ENCODE measurements at regions not wholly inside any gene's neighbourhood (a gene's known extent, or its start where the extent isn't known, plus 50 kb on each side); places are given as distances from the start of the nearest gene placed in this dataset.
"Not testable (repeated sequence)": the region's sequence is repeated elsewhere in the genome, so short reads cannot be mapped to it uniquely, and the experiment has no call there.

GRCh38 chr9:30078195-30078594, 2306.2 kb upstream of the ACO1 start:
- DNase-seq: peak; percentile 47

DNA sequence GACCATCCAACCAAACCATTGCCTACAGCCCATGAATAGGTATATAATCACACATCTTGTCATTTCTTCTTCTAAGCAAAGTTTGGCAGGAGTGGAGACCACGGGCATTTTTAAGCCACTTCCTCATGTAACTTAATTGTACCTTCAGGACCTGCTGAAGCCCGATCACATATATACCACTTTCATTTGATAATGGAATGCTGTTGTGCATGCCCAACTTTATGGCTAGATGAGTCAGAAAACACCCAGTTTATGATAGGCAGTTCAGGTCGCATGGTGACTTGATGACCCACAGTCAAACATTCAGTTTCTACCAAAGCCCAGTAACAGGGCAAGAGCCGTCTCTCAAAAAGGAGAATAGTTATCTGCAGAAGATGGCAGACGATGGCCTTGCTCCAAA, 2295.0 kb upstream of the ACO1 start:
- no peak for DNase-seq

- DNase-seq: no peak
Observed at GRCh38 chr9:30103647-30104394, 2280.6 kb upstream of the ACO1 start.

GRCh38 chr9:30107134-30107533, 2277.3 kb upstream of the ACO1 start:
- DNase-seq: not testable (repeated sequence)

- DNase-seq: no peak
Observed at GRCh38 chr9:30116673-30117217, 2267.7 kb upstream of the ACO1 start.

GRCh38 chr9:30120666-30121065, 2263.8 kb upstream of the ACO1 start:
- no peak for DNase-seq

GRCh38 chr9:30121611-30122010, 2262.8 kb upstream of the ACO1 start:
- no peak for DNase-seq

DNA sequence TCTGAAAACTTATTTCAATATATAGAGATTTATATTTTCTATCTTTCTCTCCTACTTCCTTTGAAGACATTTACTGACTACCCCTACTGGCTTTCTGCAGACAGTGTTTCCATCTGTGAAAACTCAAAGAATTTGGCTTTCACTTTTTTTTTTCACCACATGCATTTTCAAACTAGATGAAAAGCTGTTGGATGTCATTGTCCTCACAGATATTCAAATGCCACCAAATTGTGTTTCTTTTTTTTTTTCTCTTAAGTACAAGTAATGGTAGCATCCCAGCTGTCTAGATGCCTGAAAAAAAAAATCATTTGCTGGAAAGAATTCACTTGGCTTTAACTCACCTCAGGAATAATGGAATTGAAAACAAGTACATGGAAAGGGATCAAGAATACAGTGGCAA, 2258.6 kb upstream of the ACO1 start:
- no peak for DNase-seq

GRCh38 chr9:30127371-30127770, 2257.1 kb upstream of the ACO1 start:
- DNase-seq: no peak

DNA sequence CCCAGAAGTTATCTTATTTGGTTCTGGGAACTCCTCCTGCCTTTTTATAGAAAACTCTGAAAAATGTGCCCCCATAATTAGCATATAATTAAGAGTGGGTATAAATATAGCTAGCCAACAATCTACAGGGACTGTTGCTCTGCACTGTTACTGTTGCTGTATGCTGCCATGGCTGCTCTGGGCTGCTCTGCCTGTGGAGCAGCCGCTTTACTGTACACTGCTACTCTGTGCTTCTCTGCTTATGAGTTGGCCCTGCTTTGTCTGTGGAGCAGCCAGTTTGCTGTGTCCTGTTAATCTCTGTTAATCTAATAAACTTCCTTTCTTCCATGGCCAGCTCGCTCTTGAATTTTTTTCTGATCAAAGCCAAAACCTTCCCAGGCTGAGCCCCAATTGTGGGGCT, 2244.0 kb upstream of the ACO1 start:
- no peak for DNase-seq

- no peak for DNase-seq
Observed at GRCh38 chr9:30160570-30160969, 2223.9 kb upstream of the ACO1 start.

GRCh38 chr9:30172206-30172605, 2212.2 kb upstream of the ACO1 start:
- no peak for DNase-seq

GRCh38 chr9:30178610-30179009, 2205.8 kb upstream of the ACO1 start:
- no peak for DNase-seq

DNA sequence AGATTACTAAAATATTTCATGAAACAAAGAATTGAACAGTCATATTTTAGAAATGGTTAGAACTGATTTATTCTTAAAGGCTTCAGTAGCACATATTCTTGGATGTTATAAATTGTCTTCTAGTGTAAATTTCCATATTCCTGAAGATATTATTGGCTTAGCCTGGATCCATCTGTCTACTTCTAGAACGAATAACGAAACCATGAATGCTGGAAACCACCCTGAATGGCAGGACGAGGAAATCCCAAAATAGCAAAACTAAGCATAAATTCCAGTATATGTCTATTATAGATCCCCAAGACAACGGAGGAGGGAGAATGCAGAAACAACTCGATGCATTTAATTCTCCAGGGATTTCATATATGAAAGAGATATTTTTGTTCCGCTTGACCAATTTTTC, 2191.0 kb upstream of the ACO1 start:
- no peak for DNase-seq

GRCh38 chr9:30196941-30197340, 2187.5 kb upstream of the ACO1 start:
- DNase-seq: no peak

DNA sequence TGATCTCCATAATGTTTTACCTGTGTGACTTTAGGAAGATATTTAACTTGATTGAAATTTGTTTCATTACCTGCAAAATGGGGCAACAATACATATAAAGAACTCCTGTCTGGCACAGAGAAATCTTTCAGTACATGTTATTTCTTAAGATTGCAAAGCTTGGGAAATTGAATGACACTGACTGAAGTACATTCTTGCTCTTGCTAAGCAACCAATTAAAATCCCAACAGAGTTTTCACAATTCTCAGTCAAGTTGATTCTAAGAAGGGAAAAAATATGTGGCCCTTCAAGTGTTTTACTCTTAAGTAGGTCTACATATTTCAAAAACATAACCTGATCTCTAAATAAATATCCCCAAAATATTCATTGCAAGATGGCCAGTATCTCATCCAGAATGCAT, 2187.0 kb upstream of the ACO1 start:
- no peak for DNase-seq

GRCh38 chr9:30197954-30198353, 2186.5 kb upstream of the ACO1 start:
- no peak for DNase-seq

- DNase-seq: no peak
Observed at GRCh38 chr9:30198463-30199309, 2185.8 kb upstream of the ACO1 start.

DNA sequence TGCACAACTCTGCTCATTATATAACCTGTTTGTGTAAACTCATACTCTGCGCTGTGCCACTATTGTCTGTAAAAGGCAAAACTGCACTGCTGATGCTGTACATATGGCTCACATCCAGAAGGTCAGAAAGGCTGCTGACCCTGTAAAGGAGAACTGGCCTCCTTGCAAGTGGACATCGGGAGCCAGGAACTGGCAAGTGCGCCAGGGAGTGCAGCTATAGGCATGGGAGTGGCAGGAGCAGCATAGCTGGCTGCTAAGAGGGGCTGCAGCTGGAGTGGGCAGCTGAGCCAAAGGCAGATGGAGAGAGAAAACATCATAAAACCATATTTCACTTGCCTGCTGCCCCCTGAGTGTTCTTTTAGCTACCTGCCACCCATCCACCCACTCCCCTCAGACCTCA, 2183.4 kb upstream of the ACO1 start:
- DNase-seq: no peak

DNA sequence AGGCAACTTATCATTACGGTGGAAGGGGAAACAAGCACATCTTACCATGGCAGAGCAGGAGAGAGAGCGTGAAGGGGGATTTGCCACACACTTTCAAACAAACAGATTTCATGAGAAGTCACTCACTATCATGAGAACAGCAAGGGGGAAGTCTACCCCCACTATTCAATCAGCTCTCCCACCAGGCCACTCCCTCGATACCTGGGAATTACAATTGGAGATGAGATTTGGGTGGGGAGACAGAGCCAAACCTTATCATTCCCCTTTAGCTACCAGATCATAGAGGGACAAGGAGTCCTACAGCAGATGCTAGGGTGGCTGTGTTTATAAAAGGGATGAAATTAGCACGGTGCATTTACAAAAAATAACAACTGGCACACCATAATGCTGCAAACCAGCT, 2149.4 kb upstream of the ACO1 start:
- DNase-seq: no peak

- DNase-seq: no peak
Observed at GRCh38 chr9:30235564-30235963, 2148.9 kb upstream of the ACO1 start.

DNA sequence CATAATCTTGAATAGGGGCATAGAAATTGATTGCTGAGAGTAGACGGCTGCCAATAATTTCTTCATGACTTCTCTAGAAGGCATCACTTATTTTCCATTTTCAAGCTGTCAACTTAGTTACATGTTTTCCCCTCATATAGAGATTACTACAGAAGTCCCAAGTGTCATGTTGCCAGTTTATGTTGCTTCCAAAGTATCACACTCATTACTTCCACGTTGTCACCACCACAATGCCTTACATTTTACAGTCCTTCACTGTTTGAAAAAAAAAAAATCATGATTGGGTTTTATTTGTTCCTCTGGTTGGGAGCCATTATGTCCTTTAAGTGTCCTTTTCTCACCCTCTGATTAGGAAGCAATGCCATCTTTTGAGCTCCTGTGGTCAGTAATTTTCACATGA, 2144.6 kb upstream of the ACO1 start:
- no peak for DNase-seq

DNA sequence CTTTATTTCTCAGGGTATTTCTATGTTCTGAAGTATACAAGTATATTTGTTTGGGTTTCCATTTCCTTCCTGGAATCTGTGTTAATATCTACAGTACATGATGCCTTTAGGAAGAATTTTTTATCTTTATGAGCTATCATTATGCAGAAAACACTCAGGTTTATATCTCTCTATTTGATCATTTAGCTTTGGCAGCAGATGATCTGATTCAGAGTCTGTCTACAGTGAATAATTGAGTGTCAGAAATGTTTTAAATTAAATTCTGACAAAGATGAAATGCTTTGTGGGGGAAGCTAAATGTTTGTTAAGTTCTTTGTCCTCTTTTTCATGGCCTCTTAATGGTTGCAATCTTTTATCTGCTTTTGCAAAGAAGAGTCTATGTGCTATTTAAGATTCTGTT, 2141.0 kb upstream of the ACO1 start:
- no peak for DNase-seq

- no peak for DNase-seq
Observed at GRCh38 chr9:30244877-30245276, 2139.6 kb upstream of the ACO1 start.
